CD4-positive, alpha-beta T cell treated with Interleukin-17A for 1 hour (primary cell): ENCODE measurements at regions not wholly inside any gene's neighbourhood (a gene's known extent, or its start where the extent isn't known, plus 50 kb on each side); places are given as distances from the start of the nearest gene placed in this dataset.

ENCODE experiments used
- DNase-seq: peaks from one replicate; pipeline ENCODE4 v3.0.0-alpha.2; 2020

DNA sequence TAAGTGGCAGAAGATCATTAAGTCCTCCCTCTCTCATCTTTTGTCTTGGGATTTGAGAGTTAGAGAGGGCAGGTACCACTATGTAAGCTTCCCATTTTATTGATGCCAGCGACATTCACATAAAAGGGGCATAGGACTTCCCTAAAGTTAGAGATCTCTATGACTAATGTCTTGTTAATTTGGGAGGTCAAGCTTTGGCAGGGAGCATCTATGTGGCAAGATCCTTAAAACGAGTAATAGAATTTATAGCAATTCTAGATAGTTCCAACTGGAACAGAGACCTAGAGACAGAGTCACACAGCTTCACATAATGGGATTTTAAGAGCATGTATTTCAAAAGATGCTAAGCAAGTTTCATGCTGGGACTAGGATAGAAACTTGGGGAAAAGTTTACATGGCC, 308.0 kb downstream of the MAP2K6 start:
- no peak for DNase-seq

DNA sequence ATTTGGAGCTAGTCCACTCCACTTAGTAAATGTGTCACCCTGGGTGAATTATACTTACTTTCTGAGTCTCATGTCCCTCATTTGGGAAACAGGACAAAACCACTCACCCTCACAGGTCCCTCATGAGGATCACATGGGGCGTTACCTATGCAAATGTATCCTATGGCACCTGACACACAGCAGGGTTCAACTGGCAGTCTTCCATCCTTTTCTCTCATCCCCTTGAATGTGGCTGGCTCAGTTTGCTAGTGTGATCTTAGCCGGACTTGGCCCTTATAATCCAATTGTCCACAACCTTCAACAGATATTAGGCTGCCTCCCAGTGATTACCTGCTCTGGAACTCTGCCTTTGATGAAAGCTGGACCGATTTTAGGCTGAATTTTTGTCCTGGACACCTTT, 308.8 kb downstream of the MAP2K6 start:
- DNase-seq = no peak

DNA sequence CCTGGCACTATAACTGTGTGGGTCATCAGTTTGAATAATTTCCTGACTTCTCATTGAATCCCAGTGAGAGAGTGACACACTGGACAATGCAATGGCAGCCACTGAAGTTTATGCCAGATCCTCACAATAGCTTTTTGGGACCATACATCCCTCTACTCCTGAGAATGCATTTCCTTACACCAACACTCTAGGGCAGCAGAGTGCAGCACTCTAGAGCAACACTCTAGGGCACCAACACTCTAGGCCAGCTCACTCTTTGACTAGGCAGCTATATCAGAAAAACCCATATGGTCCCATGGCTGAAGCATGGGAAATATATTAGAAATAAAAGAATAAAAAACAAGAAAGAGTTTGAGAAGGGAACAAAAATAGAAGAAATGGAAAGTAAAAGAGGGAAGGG, 309.2 kb downstream of the MAP2K6 start:
- no peak for DNase-seq

DNA sequence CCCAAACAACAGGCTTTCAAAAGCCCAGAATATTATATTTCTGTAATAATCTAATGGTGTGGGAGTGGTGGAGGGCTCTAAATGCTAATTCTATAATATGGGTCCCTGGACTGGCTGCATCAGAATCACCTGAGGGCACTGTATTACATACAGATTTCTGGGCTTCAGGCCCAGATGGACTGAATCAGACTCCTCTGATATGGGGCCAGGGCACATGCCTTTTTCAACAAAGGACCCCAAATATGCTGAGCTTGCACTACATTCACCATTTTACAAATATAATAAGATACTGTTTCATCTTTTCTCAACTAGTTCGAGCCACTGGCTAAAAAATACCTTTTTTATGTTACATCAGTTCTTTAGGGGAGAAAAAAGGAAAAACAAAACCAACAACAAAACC, 309.7 kb downstream of the MAP2K6 start:
- no peak for DNase-seq

DNA sequence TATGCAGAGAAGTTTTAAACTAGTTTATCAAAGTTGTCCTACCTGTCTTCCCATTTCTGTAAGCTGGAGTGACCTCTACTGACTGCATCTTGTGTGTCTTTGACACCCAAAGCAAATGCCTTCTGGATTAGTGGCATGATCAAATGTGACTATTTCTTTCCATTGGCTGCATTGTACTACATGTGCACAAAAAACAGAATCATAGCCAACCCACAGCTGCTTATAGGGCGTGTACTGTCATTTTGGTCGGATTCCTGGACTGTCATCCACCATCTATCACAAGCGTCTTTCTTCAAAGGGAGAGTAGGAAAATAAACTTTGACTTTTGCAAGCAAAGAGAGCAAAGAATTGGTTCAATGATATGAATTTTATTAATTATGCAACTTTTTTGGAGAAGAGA, 310.6 kb downstream of the MAP2K6 start:
- no peak for DNase-seq

DNA sequence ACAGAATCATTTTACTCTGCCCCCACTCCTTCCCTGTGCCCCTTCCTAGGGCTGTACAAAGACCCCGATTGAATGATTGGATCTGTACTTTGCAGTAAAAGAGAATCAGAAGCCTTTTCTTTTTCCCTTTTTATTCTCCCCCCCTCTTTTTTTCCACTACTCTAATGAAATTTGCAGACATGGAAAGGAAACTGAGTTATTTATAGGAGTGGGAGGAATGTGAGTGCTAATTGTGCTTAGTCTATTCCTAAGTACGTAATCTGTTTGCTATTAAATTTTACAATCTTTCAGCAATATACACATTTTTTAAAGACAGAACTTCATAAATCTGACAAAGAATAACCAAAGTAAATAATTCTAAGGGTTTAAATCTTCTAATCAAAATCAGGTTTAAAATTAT, 314.3 kb downstream of the MAP2K6 start:
- no peak for DNase-seq

DNA sequence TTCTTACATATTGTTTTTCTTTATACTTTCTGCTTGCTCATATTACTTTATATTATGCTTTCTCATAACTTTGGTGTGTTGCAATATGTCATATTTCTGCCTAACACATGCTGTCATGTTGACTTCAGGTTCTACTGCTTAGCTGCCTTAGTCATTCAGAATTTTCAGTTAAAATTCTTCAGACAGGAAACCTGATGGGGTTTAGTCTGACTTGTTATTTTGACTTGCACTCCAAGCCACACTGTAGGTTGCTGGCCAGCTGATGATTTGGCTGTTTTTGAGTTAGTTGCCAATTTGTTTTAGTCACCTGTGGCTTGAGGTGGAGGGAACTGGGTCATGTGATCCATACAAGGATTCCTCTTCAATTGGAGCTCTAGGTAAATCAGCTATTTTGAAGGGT, 315.4 kb downstream of the MAP2K6 start:
- DNase-seq = no peak

DNA sequence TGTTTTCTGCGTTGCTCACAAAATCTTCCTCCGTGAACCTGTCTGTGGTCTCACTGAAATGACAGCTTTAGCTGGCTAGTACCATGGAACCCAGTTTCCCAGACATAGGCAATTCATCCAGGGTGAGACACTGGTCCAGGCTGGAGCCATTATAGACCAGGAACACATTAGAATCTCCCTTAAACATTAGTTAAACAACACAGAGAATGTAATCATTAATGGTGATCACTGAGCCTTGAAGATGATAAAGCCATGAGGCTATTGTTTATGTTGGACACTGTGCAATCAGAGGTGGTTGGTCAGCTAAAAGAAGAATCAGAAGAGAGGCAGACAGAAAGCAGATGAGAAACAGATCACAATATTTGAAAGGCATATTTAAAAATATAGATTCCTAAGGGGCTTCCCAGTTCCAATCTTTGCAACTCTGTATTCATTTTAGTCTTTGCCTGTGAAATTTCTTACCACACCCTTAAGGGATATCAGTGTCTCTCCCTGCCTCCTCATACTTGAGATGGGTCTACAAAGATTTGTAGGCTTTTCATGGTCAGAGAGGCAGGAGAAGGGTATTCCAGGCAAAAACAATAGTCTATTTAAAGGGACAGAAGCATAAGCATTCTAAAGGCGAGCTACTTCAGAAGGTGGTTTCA, 317.9 kb downstream of the MAP2K6 start:
- no peak for DNase-seq

DNA sequence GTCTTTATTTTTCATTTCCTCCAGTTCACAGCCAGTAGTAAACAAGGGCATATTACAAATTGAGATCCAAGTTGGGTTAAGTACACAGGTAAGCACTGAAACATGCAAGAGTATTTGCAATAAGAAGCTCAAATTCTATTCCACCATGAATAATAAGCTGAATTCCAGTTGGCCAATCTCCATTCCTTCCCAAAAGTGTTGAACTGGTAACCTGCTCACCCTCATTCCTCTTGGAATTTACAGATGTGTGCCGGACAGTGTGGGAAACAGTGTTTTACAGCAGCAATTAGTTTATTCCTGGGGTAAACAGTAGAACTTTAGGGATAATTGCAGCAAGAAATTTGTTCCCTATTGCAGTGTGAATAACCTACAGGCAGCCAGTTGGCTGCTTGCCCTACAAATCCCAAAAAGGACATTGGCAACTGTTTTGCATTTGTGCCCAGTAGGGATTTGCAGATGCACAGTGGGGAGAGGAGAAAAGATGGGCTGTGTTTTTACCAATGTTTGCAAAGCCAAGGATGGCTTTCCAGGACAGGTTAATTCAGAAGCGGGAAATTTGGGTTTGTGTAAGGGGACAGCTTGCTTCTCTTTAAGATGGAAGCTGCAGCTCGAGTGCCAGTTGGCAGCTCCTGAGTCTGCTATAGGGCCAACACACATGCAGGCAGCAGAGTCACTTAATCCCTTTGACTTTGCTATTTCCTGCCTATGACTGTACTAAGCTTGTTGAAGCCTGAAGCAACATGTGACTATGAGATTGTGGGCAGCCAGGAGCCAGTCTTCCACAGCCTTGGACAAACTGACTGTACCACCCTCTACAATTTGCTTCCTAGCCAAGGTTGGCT, 318.9 kb downstream of the MAP2K6 start:
- DNase-seq = no peak

DNA sequence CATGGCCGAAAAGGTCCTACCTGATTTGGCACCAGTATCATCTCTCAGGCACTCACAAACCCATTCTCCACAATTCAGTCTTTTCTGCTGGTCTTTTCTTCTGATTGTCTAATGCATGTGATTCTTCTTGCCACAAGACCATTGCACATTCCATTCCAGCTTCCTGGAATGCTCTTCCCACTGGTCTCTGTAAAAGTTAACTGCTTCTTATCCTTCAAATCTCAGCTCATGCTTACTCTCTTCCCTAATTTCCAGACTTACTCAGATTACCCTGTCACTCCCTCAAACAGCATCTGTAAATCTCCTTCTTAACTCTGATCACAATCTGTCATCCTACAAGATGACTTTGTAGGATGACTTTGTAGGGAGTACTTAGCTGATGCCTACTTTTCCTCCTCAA, 320.2 kb downstream of the MAP2K6 start:
- no peak for DNase-seq

DNA sequence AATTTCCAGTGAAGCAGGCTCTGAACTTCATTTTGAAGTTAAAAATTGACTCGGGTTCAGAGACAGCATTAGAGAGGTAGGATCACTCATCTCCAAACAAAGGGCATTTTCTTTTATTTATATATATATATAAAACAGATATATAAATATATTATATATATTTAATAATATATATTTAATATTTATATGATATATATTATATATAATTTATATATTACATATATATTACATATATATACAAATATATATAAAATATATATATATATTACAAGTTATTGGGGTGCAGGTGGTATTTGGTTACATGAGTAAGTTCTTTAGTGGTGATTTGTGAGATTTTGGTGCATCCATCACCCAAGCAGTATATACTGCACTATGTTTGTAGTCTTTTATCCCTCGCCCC, 320.8 kb downstream of the MAP2K6 start:
- DNase-seq = no peak

DNA sequence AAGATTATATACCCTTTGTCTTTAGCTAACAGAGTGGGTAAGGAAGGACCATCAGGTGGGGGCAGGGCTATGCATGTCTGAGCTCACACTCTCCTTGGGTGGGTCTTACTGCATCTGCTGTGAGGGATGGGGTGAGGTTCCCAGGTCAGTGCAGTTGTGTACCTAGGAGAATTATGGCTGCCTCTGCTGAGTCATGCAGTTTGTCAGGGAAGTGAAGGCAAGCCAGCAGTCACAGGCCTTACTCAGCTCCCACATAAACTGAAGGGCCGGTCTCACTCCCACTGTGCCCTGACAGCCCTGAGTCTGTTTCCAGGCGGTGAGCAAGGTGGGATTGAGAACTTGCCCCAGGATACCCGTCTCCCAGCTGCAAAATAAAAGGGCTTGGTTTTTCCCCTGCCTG, 328.6 kb downstream of the MAP2K6 start:
- no peak for DNase-seq

DNA sequence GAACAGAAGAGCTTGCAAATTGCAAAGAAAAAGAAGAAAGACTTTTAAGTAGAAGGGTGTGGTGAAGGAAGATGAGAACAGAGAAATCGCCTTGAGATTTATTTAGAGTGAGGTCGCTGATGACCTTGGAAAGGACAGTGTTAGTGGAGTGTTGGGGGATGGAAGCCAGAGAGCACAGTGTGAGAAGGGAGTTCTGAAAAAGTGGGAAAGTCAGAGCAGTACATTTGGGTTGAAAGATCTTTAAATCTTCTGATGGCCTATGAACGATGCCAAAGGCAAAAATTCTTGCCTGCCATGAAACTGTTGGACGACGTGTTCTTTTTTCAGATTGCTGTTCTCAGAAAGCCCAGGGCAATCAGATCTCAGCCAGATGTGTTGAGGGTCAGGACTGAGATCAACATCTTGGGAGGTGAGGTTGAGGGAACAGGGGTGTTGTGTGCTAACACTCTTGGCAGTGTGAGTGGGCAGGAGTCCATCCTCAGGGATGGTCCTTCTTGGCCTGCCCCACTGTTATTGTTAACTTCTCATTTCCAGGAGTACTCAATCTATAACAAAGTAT, 330.1 kb downstream of the MAP2K6 start:
- no peak for DNase-seq

DNA sequence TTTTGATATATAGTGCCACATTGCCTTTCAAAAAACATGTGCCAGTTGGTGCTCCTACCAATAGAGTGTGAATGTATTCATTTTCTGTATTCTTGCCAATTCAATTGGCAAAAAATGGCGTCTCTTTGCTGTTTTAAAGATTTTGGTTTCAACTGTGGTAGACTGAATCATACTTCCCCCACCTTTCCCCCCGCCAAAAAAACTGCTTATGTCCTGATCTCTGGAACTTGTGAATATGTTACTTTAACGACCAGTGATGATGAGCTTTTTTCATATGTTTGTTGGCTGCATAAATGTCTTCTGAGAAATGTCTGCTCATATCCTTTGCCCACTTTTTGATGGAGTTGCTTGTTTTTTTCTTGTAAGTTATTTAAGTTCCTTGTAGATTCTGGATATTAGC, 325.1 kb upstream of the KCNJ16 start:
- DNase-seq = no peak

DNA sequence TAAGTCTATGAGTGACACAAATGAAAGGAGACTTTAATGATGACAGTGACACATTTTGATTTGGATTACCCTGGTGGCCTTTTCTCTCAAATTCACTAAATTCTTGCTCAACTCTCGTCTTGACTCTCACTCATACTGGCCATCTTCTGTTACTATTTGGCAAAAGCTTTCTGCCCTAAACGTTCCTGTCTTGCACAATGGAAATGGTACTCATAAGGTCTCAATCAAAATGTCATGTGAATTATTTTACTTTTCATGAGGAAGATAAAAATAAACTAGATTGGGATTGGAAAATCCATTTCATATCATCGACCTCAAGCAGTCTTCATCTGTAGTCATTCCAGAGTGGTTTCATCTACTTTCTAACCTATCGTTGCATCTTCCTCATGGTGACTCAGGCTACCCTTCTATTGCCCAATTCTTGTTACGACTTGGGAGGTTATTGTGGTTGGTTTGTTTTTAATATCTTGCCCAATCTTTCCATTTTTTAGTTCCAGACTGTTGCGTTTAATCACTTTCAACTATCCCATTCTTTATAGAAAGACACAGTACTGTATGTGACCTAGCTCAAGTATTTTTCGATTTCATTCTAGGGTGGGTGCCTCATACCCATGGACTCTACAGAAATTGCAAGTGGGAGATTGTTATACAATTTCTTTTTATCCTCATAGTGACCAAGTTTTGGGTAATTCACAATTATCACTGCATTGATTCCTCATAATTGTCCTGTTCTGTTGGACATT, 317.2 kb upstream of the KCNJ16 start:
- no peak for DNase-seq

DNA sequence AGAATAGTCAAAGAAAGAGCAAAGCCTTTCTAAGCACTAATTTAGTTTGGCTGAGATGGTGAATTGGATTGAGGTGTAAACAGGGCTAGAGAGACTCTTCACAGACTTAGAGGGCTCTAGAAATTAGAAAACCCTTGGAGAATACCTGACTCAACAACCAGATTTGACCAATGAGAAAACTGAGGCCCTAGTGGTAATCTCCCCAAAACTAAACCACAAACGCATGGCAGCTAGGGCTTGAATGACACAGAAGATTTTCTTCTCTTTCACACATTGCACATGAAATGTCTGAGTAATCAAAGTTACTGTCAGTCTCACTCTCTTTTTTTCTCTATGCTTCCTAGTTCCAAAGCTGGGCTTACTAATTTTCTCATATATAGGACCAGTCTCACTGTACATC, 314.5 kb upstream of the KCNJ16 start:
- no peak for DNase-seq

DNA sequence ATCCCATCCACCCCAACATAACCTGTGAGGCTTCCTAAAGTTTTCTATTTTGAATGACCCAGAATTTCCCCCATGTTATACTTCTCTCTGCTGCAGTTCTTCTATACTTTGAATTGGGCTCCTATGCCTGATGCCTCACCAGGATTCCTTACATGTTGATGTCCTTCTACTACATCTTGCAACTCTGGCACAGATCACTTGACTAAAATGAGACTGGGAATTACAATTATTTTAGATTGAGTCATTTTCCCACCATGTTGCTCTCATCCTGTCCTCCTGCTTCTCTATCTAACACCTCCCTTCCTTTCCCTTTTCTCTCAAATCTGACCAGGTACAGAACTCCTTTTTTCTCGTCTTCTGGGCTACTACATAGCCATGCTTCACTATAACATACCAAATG, 314.0 kb upstream of the KCNJ16 start:
- DNase-seq = no peak

DNA sequence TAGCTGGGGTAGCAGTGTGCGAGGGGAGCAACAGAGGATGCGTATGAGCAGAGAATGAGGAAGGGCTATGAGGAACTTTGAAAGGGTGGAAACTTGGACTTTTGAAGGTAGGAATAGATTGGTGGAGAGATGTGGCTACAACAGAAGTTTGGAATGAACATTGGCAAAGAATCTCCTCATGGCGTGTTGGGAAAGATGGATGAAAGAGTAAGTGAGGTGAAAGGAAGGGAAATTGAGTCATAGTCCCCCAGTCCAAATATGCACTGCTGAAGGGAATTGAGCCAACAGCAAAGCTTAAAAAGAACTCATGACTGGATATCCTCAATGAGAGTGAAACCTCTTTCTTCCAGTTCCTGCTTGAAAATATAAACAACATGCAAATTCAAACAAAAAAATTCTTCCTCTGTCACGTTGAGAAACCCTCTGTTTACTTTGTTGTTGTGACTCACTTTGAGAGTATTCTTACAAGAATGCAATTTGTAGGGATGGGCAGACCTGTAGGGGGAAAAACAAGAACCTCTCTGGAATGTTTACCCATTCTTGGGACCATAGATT, 313.2 kb upstream of the KCNJ16 start:
- no peak for DNase-seq

DNA sequence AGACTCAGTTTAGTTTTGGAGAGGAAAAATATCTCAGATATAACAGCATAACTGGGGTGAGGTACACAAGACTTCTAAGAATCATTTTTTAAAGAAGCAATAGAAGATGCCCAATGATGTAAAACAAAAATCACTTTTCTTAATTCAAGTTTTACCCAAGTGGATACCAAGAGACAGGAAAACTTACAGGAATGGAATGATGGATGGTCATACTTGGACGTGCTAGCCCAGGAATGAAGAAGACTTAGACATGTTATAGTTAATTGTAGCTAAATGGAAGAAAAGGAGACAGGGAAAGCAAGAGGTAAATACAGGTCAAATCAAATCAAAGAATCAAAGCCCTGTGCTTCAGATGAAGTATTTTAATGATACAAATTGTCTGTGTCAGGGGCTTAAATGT, 312.7 kb upstream of the KCNJ16 start:
- DNase-seq = no peak

DNA sequence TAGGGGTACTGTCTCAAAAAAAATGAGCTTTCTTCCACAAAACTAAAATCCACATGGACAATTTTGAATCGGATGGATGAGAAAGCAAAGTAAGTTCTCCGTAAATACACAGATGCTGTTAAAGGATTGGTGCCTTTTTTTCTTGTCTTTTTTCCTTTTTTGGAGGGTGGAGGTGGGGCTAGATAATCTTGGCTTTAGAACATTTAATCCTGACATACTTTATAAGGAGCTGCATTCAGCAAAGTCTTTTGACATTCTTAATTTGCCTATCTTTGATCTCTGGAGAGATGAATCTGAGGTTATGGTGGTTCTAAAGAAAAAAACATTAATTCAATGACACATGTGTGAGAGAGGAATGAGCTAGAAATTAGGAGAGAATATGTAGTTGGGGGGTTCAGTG, 312.3 kb upstream of the KCNJ16 start:
- no peak for DNase-seq

DNA sequence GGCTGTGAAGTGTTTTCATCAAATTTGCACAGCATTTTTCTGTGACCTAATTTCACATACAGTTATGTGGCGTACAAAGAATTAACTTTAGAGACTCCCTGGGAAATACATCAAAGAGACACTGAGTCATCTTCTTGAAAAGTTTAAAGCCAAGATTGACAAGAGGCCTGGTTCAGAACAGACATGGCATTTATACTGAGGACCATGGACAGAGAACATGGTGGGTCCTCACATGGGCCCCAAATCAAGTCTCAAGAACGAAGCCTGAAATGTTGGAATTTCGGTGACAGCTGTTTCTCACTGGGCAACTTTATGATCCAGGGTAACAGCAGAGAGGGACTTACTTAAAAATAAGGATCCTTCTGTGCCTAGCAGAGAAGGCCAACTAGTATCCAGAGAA, 311.5 kb upstream of the KCNJ16 start:
- DNase-seq = no peak

DNA sequence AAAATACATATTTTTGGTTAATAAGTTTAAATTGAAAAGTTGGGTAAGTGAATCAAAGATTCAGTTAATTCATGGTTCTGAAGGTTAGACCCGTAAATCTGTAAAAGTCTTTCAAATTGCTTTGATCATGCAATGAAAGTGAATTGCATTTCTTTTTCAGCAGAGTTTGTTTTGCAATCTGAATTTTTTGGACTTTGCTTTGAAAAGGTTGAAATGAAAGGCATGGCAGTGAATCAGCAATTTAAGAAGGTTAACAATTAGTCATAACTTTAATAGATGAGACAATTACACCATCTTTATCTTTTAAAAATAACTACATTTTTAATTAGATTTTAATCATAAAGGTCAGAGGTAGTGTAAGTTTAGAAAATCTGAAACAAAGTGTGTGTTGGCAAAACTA, 310.9 kb upstream of the KCNJ16 start:
- no peak for DNase-seq

DNA sequence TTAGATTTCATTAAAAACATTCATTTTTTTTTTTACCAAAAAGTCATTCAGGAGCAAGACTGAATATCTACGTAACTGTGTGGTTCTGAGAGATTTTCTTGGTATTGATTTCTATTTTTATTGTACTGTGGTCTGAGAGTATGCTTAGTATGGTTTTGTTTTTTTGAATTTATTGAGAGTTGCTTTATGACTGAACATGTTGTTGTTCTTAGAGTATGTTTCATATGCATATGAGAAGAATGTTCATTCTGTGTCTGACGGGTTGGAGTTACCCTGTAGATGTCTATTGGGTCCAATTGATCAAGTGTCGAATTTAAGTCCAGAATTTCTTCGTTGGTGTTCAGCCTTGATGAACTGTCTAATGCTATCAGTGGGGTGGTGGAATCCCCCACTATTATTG, 306.0 kb upstream of the KCNJ16 start:
- DNase-seq = no peak

DNA sequence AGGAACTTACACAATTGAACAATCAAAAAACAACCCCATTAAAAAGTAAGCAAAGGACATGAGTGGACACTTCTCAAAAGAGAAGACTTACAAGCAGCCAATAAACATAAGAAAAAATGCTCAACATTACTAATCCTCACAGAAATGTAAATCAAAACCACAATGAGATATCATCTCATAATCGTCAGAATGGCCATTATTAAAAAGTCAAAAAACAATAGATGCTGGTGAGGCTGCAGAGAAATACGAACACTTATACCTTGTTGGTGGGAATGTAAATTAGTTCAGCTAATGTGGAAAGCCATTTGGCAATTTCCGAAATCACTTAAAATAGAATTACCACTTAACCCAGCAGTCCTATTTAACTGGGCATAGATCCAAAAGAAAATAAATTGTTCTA, 301.9 kb upstream of the KCNJ16 start:
- DNase-seq = no peak
